Neural cell (in vitro differentiated cells): ENCODE measurements at regions not wholly inside any gene's neighbourhood (a gene's known extent, or its start where the extent isn't known, plus 50 kb on each side); places are given as distances from the start of the nearest gene placed in this dataset.

Source experiments
- H2AFZ ChIP-seq: fragments of 200-600, 300-800 bp; sonication (generic), shearing (Covaris generic); 2 replicates; pipeline ENCODE4 v1.6.0; 2014; ENCODE audit warnings: low read depth, mild to moderate bottlenecking, antibody characterized with exemption, low read length, moderate library complexity
- H3F3A ChIP-seq: fragments of 200-600 bp; shearing (Covaris generic); 2 replicates; pipeline ENCODE4 v1.6.1; 2016; ENCODE audit warnings: mild to moderate bottlenecking, moderate library complexity, mixed read lengths, antibody characterized with exemption, low read length; ENCODE audit not compliant: insufficient read depth, poor library complexity, severe bottlenecking
- H3K27ac ChIP-seq: fragments of 200-600, 300-800 bp; sonication (generic), shearing (Covaris generic); 2 replicates; pipeline ENCODE4 v1.5.1; 2014; ENCODE audit warnings: mild to moderate bottlenecking, low read length, moderate library complexity
- H3K27me3 ChIP-seq: fragments of 300-800, 200-600 bp; sonication (generic), shearing (Covaris generic); 2 replicates; pipeline ENCODE4 v1.6.0; 2014; ENCODE audit warnings: mild to moderate bottlenecking, low read depth, low read length, moderate library complexity; ENCODE audit not compliant: insufficient read depth
- H3K36me3 ChIP-seq: fragments of 300-800, 200-600 bp; sonication (generic), shearing (Covaris generic); 2 replicates; pipeline ENCODE4 v1.5.1; 2014; ENCODE audit warnings: mild to moderate bottlenecking, antibody characterized with exemption, low read length, moderate library complexity; ENCODE audit not compliant: insufficient read depth
- H3K4me2 ChIP-seq: fragments of 300-800, 200-600 bp; sonication (generic), shearing (Covaris generic); 2 replicates; pipeline ENCODE4 v1.6.0; 2014; ENCODE audit warnings: mild to moderate bottlenecking, low read length
- H3K4me3 ChIP-seq: fragments of 300-800, 200-600 bp; sonication (generic), shearing (Covaris generic); 2 replicates; pipeline ENCODE4 v1.5.1; 2014; ENCODE audit warnings: mild to moderate bottlenecking, low read length, moderate library complexity
- H3K79me2 ChIP-seq: fragments of 200-600 bp; shearing (Covaris generic); replicated peaks from 2 replicates; pipeline ENCODE4 v1.6.0; 2014; ENCODE audit warnings: mild to moderate bottlenecking, low read length, moderate library complexity; ENCODE audit not compliant: insufficient read depth
- H3K9ac ChIP-seq: fragments of 300-800, 200-600 bp; sonication (generic), shearing (Covaris generic); 2 replicates; pipeline ENCODE4 v1.6.1; 2016; ENCODE audit warnings: mild to moderate bottlenecking, low read length, mixed read lengths
- H3K9me2 ChIP-seq: fragments of 200-600 bp; shearing (Covaris generic); 2 replicates; pipeline ENCODE4 v1.6.1; 2016; ENCODE audit warnings: mild to moderate bottlenecking, low read length, mixed read lengths; ENCODE audit not compliant: insufficient read depth
- H3K9me3 ChIP-seq: fragments of 200-600, 300-800 bp; sonication (generic), shearing (Covaris generic); 2 replicates; pipeline ENCODE4 v1.6.1; 2016; ENCODE audit warnings: mild to moderate bottlenecking, mixed run types, low read length, moderate library complexity, mixed read lengths
- H4K20me1 ChIP-seq: fragments of 200-600 bp; shearing (Covaris generic); 2 replicates; pipeline ENCODE4 v1.6.1; 2016; ENCODE audit warnings: mild to moderate bottlenecking, mixed run types; ENCODE audit not compliant: insufficient read depth
- CTCF ChIP-seq: fragments of 450-650 bp; IDR thresholded peaks from 2 replicates; pipeline ENCODE4 v1.5.1; 2014; ENCODE audit warnings: antibody characterized with exemption, mild to moderate bottlenecking, moderate library complexity; ENCODE audit not compliant: poor library complexity, severe bottlenecking
- EP300 ChIP-seq: fragments of 450-650 bp; conservative IDR thresholded peaks from 2 replicates; pipeline ENCODE4 v1.6.1; 2014; ENCODE audit warnings: antibody characterized with exemption, mild to moderate bottlenecking, moderate library complexity; ENCODE audit not compliant: poor library complexity, severe bottlenecking
- EZH2 ChIP-seq: fragments of 200-600, 300-800 bp; shearing (Covaris generic), sonication (generic); IDR thresholded peaks from 2 replicates; pipeline ENCODE4 v1.6.1; 2014; ENCODE audit warnings: antibody characterized with exemption, low read length, borderline replicate concordance, mild to moderate bottlenecking; ENCODE audit not compliant: insufficient read depth, poor library complexity, severe bottlenecking
- MXI1 ChIP-seq: fragments of 450-650 bp; conservative IDR thresholded peaks from 2 replicates; pipeline ENCODE4 v1.6.1; 2014; ENCODE audit warnings: antibody characterized with exemption, mild to moderate bottlenecking; ENCODE audit not compliant: poor library complexity, severe bottlenecking
- POLR2AphosphoS5 ChIP-seq: IDR thresholded peaks from 2 replicates; pipeline ENCODE4 v1.6.1; 2012
- RAD21 ChIP-seq: fragments of 450-650 bp; conservative IDR thresholded peaks from 2 replicates; pipeline ENCODE4 v1.6.1; 2014; ENCODE audit warnings: antibody characterized with exemption, mild to moderate bottlenecking, moderate library complexity
- REST ChIP-seq: IDR thresholded peaks from 2 replicates; pipeline ENCODE4 v1.6.1; 2012; ENCODE audit warnings: borderline replicate concordance
- SMC3 ChIP-seq: fragments of 450-650 bp; conservative IDR thresholded peaks from 2 replicates; pipeline ENCODE4 v1.6.1; 2014; ENCODE audit warnings: antibody characterized with exemption, mild to moderate bottlenecking, moderate library complexity; ENCODE audit not compliant: poor library complexity
- TAF1 ChIP-seq: IDR thresholded peaks from 2 replicates; pipeline ENCODE4 v1.6.1; 2012; ENCODE audit warnings: low read depth

- no peak overlapping the region for H3K4me3 ChIP-seq
- H3F3A ChIP-seq, result no peaks in the 10 kb centered on the region
- no peak overlapping the region for H2AFZ ChIP-seq
- H4K20me1 ChIP-seq, result no peaks in the 10 kb centered on the region
- no peak overlapping the region for H3K9ac ChIP-seq
- H3K79me2 ChIP-seq, result no peaks in the 10 kb centered on the region
- no peaks in the 10 kb centered on the region for H3K9me3 ChIP-seq
- no peaks in the 10 kb centered on the region for H3K9me2 ChIP-seq
- TF ChIP-seq EP300 (no peak), RAD21 (no peak), TAF1 (no peak), POLR2AphosphoS5 (no peak), REST (no peak), CTCF (no peak), MXI1 (no peak), SMC3 (no peak), EZH2 (no peak)
- H3K27ac ChIP-seq, result no peak overlapping the region
- no peaks in the 10 kb centered on the region for H3K36me3 ChIP-seq
- no peak overlapping the region for H3K4me2 ChIP-seq
- H3K27me3 ChIP-seq, result no peaks in the 10 kb centered on the region
Observed at GRCh38 chr2:20511130-20511529, 64.3 kb downstream of the RHOB start.

- Histone ChIP-seq H3K4me3 (no peak overlapping the region), H3K27me3 (no peaks in the 10 kb centered on the region), H3K36me3 (no peaks in the 10 kb centered on the region), H3K4me2 (no peak overlapping the region), H3F3A (no peaks in the 10 kb centered on the region), H2AFZ (no peak overlapping the region), H3K27ac (no peak overlapping the region), H3K9me3 (no peaks in the 10 kb centered on the region), H3K79me2 (no peaks in the 10 kb centered on the region), H3K9ac (no peak overlapping the region), H4K20me1 (no peaks in the 10 kb centered on the region), H3K9me2 (no peaks in the 10 kb centered on the region)
- TF ChIP-seq EP300 (no peak), POLR2AphosphoS5 (no peak), CTCF (no peak)
Observed at GRCh38 chr2:20512061-20512605, 65.3 kb downstream of the RHOB start.
